GM18520 (cell line): ENCODE measurements at regions not wholly inside any gene's neighbourhood (a gene's known extent, or its start where the extent isn't known, plus 50 kb on each side); places are given as distances from the start of the nearest gene placed in this dataset.

Source experiments
- ATAC-seq: cut with Tn5 transposase; IDR thresholded peaks from one replicate; pipeline ENCODE4 v1.9.1; 2021; ENCODE audit not compliant: unreplicated experiment

DNA sequence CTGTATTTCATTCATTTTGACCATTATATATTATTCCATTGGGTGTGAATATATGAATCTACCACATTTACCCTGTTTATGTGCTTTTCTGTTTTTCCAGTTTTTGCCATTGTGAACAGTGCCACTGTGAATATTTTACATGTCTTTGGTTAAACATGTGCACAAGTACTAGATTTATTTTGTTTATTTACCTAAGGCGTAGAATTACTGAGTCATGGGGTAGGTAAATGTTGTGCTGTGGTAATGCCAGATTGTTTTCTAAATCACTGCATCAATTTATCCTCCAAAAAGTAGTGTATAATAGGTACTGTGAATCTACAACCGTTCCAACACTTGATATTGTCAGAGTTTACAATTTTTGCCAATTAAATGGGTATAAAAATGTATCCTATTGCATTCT lies 362.1 kb upstream of the AGTR1 start:
- no peak for ATAC-seq

DNA sequence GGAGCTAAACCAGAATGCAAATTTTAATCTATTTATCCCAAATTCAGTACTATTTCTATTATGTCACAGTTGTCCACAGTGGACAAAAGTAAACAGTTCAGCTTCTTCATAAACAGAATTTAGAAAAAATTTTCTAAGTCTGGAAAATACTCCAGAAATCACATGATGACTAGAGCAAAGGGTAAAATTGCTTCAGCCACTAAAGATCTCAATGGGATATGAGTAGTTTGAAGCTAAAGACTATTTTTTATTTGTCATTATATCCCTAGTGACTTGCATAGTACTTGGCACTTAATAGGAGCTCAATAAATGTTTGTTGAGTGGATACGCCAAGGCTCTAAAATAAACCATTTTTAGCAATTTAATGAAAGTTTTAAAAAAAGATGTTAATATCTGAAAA lies 354.3 kb upstream of the AGTR1 start:
- ATAC-seq = no peak

DNA sequence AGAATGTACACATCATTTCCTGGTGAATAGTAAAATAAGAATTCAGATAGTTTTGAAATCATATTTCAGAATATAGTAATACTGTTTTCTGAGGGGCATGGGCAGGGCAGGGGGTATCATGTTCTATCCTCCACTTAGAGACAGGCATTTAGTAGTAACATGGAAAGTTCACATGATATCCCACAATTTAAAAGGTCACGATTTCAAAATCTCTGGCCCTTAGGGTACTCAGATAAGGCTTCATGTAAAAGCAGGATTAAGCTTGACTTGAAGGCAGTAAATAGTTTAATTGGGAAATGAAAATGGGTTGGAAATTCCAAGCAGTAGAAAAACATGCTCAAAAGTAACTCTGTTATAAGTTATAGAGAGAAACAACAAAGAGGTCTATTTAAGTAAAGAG lies 353.2 kb upstream of the AGTR1 start:
- no peak for ATAC-seq

DNA sequence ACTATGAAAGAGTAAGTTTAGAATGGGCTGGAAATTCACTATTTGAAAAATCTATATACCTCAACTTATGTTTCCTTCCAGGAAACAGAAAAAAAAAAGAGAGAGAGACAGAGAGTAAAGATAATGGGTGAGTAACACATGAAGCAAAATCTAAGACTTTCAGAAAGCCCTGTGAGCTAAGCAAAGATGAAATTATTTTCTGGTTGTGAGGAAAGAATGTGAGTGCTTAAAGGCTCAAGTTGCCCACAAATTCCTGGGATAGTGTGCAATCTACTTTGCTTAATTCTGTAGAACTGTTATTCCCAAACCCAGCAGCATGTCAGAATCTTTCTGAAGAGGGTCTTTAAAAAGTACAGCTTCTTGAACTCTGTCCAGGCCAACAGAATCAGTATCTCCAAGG lies 337.7 kb upstream of the AGTR1 start:
- ATAC-seq = no peak

DNA sequence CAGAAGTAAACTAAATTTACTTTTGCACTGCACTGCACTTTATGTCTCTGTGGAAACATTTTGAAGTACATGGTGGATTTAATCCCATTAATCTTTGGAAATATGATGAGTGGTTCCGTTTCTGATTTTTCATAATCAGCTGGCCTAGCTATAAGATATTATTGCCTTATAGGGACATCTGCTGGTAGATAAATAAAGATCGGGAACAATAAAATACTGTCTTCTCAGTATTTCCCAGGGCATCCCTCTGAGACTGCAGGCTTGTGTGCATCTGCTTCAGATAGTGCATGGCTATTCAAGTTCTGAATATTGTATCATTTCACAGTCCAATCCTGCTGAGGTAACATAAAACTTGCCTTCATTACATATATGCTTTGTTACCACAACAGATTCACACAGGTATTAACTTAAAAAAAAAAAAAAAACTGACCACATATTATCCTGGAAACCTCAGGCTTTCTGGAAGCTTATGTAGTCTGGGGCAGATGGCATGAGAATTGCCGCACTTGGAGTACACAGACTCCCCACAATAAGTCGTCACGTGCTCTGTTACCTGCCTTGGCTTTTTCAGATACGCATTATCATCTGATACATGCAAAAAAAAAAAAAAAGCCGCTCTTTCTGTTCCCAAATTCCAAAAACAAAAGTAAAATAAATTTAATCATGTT lies 330.8 kb upstream of the AGTR1 start:
- no peak for ATAC-seq

DNA sequence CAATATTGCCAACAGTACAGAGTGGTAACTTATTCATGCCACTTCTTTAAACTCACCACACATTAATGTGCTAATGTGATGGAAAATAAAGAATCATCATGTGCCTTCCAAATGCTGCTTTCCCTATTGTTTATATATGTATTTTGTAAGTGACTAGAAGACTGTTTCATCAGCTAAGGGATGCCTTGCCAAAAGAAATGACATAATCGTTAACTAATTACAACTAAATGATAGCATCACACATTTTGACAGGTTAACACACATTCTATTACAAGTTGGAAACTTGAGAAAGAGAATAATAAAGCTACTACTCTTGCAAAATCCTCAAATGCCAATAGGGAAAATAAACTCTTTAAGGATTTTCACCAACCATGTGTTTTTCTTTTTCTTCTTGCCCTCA lies 329.9 kb upstream of the AGTR1 start:
- no peak for ATAC-seq

DNA sequence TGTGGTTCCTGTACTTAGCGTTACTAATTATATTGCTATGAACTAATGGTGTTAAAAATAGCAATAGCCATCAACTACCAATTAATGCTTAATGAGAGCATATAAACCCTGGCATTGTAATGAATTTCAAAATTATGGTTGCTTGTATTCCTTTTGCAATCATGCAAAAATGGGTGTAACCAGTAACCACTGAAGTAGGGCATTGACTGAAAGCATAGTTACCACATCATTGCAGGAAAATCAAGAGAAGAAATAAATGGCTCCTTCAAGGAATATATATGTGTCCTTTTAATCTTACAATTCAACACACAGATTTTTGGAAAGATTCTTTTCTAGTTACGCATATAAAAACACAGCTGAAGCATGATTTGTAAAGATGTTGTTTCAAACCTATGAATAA lies 328.3 kb upstream of the AGTR1 start:
- no peak for ATAC-seq

DNA sequence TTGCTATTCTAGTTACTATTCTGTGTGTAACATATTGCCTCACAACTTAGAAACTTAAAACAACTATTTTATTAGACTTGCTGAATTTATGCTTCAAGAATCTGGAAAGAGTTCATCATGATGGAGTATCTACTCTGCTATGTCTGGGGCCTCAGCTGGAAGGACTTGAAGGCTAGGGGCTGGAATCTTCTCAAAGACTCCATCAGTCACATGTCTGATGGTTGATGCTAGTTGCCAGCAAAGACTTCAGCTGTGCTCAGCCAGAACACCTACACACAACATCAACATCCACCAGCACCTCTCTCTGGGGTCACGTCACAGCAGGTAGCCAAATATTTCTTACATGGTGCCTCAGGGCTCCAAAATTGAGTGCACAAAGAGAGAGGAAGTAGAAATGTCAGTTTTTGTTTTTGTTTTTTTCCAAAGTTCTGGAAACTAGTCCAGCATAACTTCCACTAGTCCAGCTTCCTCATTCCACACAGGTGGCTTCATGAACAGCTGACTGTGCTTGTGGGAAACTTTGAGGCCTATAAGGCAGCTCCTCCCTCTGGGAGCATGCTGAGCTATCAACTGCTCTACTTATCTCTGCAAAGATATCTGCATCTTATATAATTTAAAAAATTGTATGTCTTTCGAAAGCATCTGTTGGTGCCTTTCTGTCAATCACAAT lies 325.4 kb upstream of the AGTR1 start:
- no peak for ATAC-seq

DNA sequence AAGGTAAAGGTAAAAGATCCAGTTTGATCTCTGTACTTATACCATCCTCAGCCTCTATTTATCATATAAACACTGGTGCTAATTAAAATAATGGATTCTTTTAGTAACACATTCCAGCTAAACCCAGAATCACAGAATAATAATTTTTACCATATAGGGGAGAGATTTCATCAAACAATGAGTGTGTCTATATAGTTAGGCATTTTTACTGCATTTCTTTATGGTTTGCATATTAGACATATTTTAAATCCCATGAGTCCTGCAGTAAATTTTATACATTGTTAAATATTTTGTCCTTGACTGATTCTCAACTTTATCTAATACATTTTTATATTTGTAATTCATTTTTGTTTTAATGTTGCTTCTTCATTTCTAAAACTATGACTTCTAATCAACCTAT lies 323.7 kb upstream of the AGTR1 start:
- no peak for ATAC-seq

DNA sequence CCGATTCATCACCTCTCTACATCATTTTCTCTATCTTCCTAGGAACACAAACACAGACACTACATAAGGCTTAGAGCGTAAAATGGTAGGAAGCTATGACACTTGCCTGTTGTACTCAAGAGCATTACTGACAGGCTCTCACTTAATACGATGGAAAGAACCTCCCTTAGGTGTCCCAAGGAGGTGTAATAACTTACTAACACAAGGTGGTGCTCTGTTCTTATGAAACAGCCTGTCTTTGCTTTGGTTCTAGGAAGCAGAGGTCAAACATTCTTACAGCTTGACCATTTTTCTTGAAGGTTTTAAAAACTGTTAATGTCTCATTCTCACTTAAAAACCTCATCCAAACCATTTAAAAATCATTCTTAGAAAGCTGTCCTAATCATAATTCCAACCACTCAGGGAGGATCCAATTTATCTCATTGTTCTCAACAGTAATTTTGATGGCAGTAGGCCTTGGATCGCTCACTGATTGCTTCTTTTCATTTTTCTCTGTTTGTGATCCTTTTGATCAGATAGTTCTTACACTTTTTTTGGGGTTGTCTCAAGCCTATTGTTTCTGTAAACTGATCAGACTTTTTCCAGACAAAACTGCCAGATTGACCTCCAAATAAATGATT lies 317.8 kb upstream of the AGTR1 start:
- ATAC-seq = peak; percentile 93

DNA sequence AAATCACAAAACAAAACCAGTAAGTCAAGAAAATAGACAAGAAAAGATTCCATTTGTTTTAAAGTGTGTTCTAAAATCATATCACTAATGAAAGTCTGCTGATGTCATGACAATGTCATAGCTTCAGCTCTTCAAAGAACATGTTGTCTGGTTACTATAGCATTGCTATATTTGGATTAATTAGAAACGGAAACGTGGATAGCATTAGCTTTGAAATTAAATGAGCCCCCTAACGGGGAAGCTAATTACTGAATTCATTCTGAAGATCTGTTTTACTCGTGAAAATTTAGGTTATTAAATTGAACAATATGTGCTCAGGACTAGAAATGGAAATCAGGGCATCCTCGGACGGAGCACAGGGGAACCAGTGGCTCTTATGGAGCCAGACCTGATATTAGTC lies 316.7 kb upstream of the AGTR1 start:
- no peak for ATAC-seq

DNA sequence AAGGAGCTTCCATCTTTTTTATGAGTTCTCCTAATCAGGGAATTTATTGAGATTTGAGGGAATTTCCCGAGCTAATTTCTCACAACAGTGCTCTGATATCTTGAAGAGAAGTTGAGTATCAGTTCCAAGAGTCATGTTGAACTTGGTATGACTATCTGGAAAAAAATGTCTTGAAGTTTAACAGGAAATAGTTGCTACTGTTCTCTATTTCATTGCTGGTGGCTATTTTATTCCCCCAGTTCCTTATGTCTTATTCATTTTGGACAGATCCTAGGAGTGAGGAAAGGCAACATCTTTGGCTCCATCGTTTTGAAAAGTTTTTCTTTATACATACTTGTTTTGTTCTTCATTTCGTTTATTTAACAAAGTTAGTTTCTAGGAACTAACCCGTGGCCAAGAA lies 307.8 kb upstream of the AGTR1 start:
- no peak for ATAC-seq

DNA sequence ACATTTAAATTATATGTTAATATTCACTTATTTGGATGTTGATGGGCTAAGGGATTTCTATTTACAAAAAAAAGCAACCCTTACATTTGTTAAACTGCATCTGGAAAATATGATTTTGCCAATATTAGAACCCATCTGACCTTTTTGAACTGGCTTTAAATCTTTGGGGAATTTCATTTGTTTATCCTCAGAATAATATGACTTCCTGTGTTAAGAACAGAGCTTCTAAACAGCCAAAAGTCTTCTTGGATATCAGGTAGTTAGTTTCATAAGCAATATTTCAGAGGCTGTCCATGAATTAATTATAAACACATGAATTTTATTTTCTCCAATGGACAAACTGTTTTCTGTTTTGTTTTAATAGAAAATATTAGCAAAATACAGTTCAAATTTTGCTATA lies 301.9 kb upstream of the AGTR1 start:
- ATAC-seq = no peak

DNA sequence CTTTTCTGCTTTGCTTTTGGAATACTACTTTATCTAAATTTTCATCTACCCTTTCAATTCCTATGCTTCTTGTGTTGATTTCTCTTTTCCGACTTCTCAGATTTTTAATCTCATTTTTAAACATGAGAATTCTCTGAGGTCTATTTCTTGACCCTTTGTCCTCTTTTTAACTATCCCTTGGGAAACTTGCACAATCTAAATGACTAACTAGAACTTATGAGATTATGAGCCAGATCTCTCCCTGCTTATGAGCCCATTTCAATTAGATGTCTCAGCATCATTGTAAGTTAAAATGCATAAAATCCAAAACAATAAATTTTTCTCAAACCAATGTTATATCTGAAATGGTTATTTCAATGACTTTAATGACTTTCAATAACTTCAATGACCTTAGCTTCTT lies 296.9 kb upstream of the AGTR1 start:
- no peak for ATAC-seq

DNA sequence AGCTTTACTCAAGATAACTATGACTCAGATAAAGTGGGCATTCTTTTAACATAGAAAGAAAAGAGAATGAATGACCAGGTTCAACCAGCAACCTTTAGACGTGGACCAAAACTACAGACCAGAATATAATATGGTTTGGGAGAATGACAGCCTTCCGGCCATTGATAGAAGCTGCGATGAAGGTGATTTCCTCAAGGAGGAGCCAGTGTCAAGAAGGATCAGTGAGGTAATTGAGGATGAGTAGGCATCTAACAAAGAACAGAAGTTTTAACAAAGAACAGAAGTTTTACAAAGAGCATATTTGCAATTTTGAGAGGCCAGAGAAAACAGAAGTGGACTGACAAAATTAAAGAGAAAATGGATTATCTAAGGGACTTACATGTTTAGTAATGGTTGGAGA lies 289.0 kb upstream of the AGTR1 start:
- ATAC-seq = no peak

DNA sequence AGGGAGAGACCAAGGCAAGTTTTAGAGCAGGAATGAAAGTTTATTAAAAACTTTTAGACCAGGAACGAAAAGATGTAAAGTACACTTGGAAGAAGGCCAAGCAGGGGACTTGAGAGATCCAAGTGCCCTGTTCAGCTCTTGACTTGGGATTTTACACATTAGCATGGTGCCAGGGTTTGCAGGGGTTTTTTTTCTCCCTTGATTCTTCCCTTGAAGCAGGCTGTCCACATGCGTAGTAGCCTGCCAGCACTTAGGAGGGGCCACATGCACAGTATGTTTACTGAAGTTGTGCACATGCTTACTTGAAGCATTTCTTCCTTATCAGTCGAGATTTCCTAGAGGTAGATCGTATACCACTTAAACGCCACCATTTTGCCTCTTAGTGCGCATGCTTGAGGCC lies 277.5 kb upstream of the AGTR1 start:
- no peak for ATAC-seq

DNA sequence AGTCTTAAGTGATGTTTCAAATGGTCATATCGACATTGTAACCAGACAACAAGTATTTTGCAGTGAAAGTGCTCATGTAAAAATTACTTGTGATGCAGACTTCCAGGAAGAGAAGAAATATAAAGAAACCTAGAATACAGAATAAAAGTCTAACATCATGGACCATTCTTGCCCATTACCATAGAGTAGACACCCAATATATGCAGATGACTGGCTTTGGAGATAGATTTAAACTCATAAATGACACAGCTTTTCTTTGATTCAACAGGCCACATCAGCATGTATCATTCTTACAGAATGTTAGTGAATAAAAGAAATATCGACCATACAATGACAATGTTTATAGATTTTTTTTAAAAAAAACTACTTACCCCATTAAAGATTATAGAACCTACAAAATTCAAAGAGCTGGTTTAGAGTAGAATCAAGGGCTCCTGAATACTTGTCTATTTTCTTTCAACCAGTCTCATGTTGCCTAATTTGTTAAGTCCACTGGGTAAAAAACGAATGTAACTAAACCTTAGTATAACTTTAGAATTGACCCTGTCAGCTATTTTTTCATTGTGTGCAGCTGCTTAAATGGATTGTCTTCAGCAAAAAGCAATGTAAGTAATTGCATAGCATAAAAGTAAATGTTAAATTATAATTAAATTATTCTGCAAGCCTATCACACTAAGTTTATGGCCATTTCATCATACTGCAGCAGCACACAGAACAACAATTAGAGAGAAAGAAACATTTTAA lies 268.7 kb upstream of the AGTR1 start:
- no peak for ATAC-seq

DNA sequence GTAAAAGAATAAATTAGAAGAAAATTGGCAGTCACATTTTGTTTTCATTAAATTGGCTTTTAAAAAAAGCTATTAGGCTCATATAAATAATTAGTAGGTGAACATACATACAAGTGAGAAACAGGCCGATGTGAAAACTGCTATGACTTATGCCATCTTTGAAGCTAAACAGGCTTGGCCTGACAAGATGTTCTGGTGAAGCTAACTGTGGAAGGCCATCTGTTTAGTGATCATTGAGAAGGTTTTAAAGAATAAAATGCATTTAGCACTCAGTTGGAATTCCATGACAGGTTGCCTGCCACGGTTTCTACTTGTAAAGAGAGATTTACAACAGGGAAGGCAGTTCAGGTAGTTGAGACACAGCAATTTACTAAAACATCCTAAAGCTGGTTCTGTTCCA lies 264.0 kb upstream of the AGTR1 start:
- no peak for ATAC-seq

DNA sequence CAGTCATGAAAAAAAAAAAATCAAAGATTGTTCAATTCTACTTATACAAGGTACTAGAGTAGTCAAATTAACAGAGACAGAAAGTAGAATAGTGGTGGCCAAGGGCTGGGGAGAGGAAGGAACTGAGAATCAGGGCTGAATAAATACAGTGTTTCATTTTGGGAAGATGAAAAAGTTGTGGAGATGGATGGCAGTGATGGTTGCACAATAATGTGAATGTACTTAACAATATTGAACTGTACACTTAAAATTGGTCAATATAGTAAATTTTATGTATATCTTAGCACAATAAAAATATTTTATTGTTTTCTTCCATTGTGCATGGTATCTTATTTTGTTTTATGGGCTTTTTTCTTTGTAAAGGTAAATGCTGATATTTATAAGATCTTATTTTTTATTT lies 262.2 kb upstream of the AGTR1 start:
- no peak for ATAC-seq

DNA sequence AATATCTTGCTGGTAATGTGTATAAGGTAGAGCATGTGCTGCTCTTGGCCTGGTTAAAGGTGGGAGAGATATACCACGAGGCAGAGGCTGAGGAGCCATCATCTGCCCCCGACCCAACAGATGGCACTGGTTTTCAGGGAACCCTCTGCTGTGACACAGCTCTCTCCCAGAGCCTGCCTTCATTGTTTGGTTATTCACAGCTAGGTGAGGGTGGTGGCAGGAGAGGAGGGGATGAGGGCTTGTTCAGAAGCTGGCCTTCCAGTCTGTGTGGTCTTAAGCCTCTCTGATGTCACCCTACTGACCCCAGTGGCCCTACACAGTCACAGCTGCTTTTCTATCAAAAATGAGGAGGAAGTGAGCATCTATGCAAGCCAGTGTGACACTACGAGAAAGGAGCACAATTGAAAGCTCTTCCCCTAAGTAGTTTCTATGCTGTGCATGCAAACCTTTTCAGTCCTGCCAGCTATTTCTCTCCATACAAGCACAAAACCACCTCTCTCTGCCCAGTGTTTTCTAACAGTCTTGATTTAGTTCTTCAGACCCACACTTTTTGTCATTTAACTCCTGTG lies 258.4 kb upstream of the AGTR1 start:
- no peak for ATAC-seq

DNA sequence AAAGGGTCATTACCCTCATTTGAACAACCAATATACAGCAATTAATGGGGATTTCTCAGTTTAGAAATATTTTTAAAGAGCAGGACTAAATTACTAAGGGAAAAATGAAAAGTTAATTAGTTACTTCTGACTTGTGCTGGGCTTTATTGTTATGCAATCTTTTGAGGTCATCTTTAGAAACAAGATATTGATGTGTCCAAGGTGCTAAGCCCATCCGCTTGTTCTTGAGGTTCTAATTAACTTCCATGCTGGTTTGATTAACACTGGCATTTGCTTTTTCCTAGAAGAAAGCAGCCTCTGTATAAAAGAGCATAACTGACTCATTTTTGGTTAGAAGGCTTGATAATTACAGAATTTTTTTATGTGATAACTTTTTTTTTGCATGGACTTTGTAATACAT lies 256.5 kb upstream of the AGTR1 start:
- ATAC-seq = no peak

DNA sequence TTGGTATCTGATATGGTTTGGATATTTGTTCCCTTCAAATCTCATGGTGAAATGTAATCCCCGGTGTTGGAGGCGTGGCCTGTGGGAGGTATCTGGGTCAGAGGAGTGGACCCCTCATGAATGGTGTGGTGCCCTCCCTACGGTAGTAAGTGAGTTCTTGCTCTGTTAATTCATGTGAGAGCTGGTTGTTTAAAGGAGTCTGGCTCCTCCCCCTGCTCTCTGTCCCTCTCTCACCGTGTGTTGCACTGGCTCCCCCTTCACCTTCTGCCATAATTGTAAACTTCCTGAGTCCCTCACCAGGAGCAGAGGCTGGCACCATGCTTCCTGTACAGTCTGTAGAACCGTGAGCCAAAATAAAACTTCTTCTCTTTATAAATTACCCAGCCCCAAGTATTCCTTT lies 246.9 kb upstream of the AGTR1 start:
- no peak for ATAC-seq
